HG02588 (cell line): ENCODE measurements at regions not wholly inside any gene's neighbourhood (a gene's known extent, or its start where the extent isn't known, plus 50 kb on each side); places are given as distances from the start of the nearest gene placed in this dataset.
"Not testable (repeated sequence)": the region's sequence is repeated elsewhere in the genome, so short reads cannot be mapped to it uniquely, and the experiment has no call there.

Experiments
- ATAC-seq: cut with Tn5 transposase; IDR thresholded peaks from one replicate; pipeline ENCODE4 v1.9.1; 2021; ENCODE audit warnings: mild to moderate bottlenecking, moderate library complexity; ENCODE audit not compliant: unreplicated experiment

- ATAC-seq = no peak
Measured at GRCh38 chr9:104980039-104980654, 52.2 kb upstream of the ABCA1 start.

GRCh38 chr9:104981543-104982129, 53.7 kb upstream of the ABCA1 start:
- ATAC-seq = no peak

- ATAC-seq = no peak
Measured at GRCh38 chr9:104982543-104982942, 54.6 kb upstream of the ABCA1 start.

GRCh38 chr9:104983491-104983890, 55.5 kb upstream of the ABCA1 start:
- no peak for ATAC-seq

- ATAC-seq = no peak
Measured at GRCh38 chr9:104984121-104984520, 56.2 kb upstream of the ABCA1 start.

GRCh38 chr9:104984542-104984941, 56.6 kb upstream of the ABCA1 start:
- ATAC-seq = no peak

- no peak for ATAC-seq
Measured at GRCh38 chr9:104984948-104985347, 57.0 kb upstream of the ABCA1 start.

GRCh38 chr9:104986096-104986495, 58.1 kb upstream of the ABCA1 start:
- no peak for ATAC-seq

GRCh38 chr9:104987743-104988142, 59.8 kb upstream of the ABCA1 start:
- ATAC-seq = no peak

- no peak for ATAC-seq
Measured at GRCh38 chr9:104988539-104988938, 60.6 kb upstream of the ABCA1 start.

- ATAC-seq = peak; percentile 82
Measured at GRCh38 chr9:104991144-104991953, 63.4 kb upstream of the ABCA1 start.

- ATAC-seq = no peak
Measured at GRCh38 chr9:104992659-104993058, 64.7 kb upstream of the ABCA1 start.

- no peak for ATAC-seq
Measured at GRCh38 chr9:104993291-104993963, 65.5 kb upstream of the ABCA1 start.

- no peak for ATAC-seq
Measured at GRCh38 chr9:104997536-104997935, 69.6 kb upstream of the ABCA1 start.

- no peak for ATAC-seq
Measured at GRCh38 chr9:104999136-104999535, 71.2 kb upstream of the ABCA1 start.

GRCh38 chr9:105000529-105000928, 72.6 kb upstream of the ABCA1 start:
- ATAC-seq = not testable (repeated sequence)

- ATAC-seq = no peak
Measured at GRCh38 chr9:105004466-105005090, 76.6 kb upstream of the ABCA1 start.

- ATAC-seq = no peak
Measured at GRCh38 chr9:105005186-105005585, 77.2 kb upstream of the ABCA1 start.

- ATAC-seq = no peak
Measured at GRCh38 chr9:105006514-105006913, 78.6 kb upstream of the ABCA1 start.

- ATAC-seq = no peak
Measured at GRCh38 chr9:105007143-105007542, 79.2 kb upstream of the ABCA1 start.

- not testable (repeated sequence) for ATAC-seq
Measured at GRCh38 chr9:105010089-105010488, 82.1 kb upstream of the ABCA1 start.
